Activated naive CD8-positive, alpha-beta T cell treated with anti-CD3 and anti-CD28 coated beads, Interleukin-2, amount 50 U/mL, for 24 hours (primary cell): ENCODE measurements at regions not wholly inside any gene's neighbourhood (a gene's known extent, or its start where the extent isn't known, plus 50 kb on each side); places are given as distances from the start of the nearest gene placed in this dataset.

Source experiments
- ATAC-seq: fragments of 150-1000 bp; cut with Tn5 transposase; one replicate; pipeline ENCODE4 v1.10.0; 2021
- DNase-seq: peaks from one replicate; pipeline ENCODE4 v3.0.0; 2021
- H3K27ac Mint-ChIP-seq: one replicate; pipeline ENCODE4 v1.8.0; 2021; ENCODE audit warnings: mild to moderate bottlenecking, mixed read lengths
- H3K27me3 Mint-ChIP-seq: one replicate; pipeline ENCODE4 v1.8.0; 2021; ENCODE audit warnings: mixed read lengths
- H3K36me3 Mint-ChIP-seq: one replicate; pipeline ENCODE4 v1.8.0; 2021; ENCODE audit warnings: low read depth, mixed read lengths
- H3K4me1 Mint-ChIP-seq: one replicate; pipeline ENCODE4 v1.8.0; 2021; ENCODE audit warnings: mixed read lengths
- H3K4me3 Mint-ChIP-seq: one replicate; pipeline ENCODE4 v1.8.0; 2021; ENCODE audit warnings: mild to moderate bottlenecking, moderate library complexity, mixed read lengths
- H3K9me3 Mint-ChIP-seq: one replicate; pipeline ENCODE4 v1.8.0; 2021; ENCODE audit warnings: mixed read lengths

GRCh38 chr11:95501761-95502266 lies 270.8 kb upstream of the SESN3 start:
- H3K36me3 Mint-ChIP-seq: no peaks in the 10 kb centered on the region
- DNase-seq: no peak
- H3K4me1 Mint-ChIP-seq: peaks cover 8% of the 10 kb centered on the region

GRCh38 chr11:95500466-95500865 lies 269.5 kb upstream of the SESN3 start:
- Mint-ChIP-seq H3K27me3 (no peaks in the 10 kb centered on the region), H3K4me3 (no peak overlapping the region), H3K4me1 (peaks cover under 1% of the 10 kb centered on the region), H3K27ac (no peak overlapping the region), H3K36me3 (no peaks in the 10 kb centered on the region), H3K9me3 (no peaks in the 10 kb centered on the region)
- DNase-seq (no peak), ATAC-seq (no peak)

More at GRCh38 chr11:95501761-95502266, 270.8 kb upstream of the SESN3 start:
- no peak for ATAC-seq
- Mint-ChIP-seq H3K9me3 (no peaks in the 10 kb centered on the region), H3K27ac (no peak overlapping the region), H3K4me3 (no peak overlapping the region), H3K27me3 (no peaks in the 10 kb centered on the region)

- ATAC-seq: no peak
These were observed 268.6 kb upstream of the SESN3 start for GRCh38 chr11:95499516-95500135.

GRCh38 chr11:95498722-95499425 lies 267.9 kb upstream of the SESN3 start:
- no peaks in the 10 kb centered on the region for H3K4me1 Mint-ChIP-seq
- H3K27me3 Mint-ChIP-seq: no peaks in the 10 kb centered on the region
- no peak overlapping the region for H3K27ac Mint-ChIP-seq
- no peaks in the 10 kb centered on the region for H3K9me3 Mint-ChIP-seq
- H3K4me3 Mint-ChIP-seq: no peak overlapping the region
- no peak for DNase-seq
- H3K36me3 Mint-ChIP-seq: no peaks in the 10 kb centered on the region
- no peak for ATAC-seq

More at GRCh38 chr11:95499516-95500135, 268.6 kb upstream of the SESN3 start:
- Mint-ChIP-seq H3K9me3 (no peaks in the 10 kb centered on the region), H3K27ac (no peak overlapping the region), H3K4me3 (no peak overlapping the region), H3K27me3 (no peaks in the 10 kb centered on the region), H3K36me3 (no peaks in the 10 kb centered on the region), H3K4me1 (no peaks in the 10 kb centered on the region)
- DNase-seq: no peak

- no peak overlapping the region for H3K27ac Mint-ChIP-seq
- H3K4me3 Mint-ChIP-seq: no peak overlapping the region
- H3K4me1 Mint-ChIP-seq: no peaks in the 10 kb centered on the region
- DNase-seq (no peak), ATAC-seq (no peak)
- peaks cover 4% of the 10 kb centered on the region for H3K9me3 Mint-ChIP-seq
- H3K27me3 Mint-ChIP-seq: no peaks in the 10 kb centered on the region
- H3K36me3 Mint-ChIP-seq: no peaks in the 10 kb centered on the region
These were observed 265.9 kb upstream of the SESN3 start for GRCh38 chr11:95496901-95497300.

- DNase-seq (no peak), ATAC-seq (no peak)
- peaks cover 13% of the 10 kb centered on the region for H3K9me3 Mint-ChIP-seq
- no peaks in the 10 kb centered on the region for H3K27me3 Mint-ChIP-seq
- H3K36me3 Mint-ChIP-seq: no peaks in the 10 kb centered on the region
- no peak overlapping the region for H3K4me3 Mint-ChIP-seq
- H3K4me1 Mint-ChIP-seq: no peaks in the 10 kb centered on the region
- no peak overlapping the region for H3K27ac Mint-ChIP-seq
These were observed 264.7 kb upstream of the SESN3 start for GRCh38 chr11:95495706-95496105.

- Mint-ChIP-seq H3K27me3 (no peaks in the 10 kb centered on the region), H3K9me3 (peaks cover 16% of the 10 kb centered on the region), H3K27ac (no peak overlapping the region), H3K4me3 (no peak overlapping the region), H3K4me1 (no peaks in the 10 kb centered on the region), H3K36me3 (no peaks in the 10 kb centered on the region)
- DNase-seq (no peak), ATAC-seq (no peak)
These were observed 263.9 kb upstream of the SESN3 start for GRCh38 chr11:95494856-95495255.

- Mint-ChIP-seq H3K27ac (no peak overlapping the region), H3K27me3 (no peaks in the 10 kb centered on the region), H3K4me3 (no peak overlapping the region), H3K36me3 (no peaks in the 10 kb centered on the region), H3K4me1 (no peaks in the 10 kb centered on the region), H3K9me3 (peaks cover 16% of the 10 kb centered on the region)
- ATAC-seq: no peak
- no peak for DNase-seq
These were observed 263.2 kb upstream of the SESN3 start for GRCh38 chr11:95494167-95494566.

GRCh38 chr11:95490625-95491024 lies 259.6 kb upstream of the SESN3 start:
- Mint-ChIP-seq H3K36me3 (no peaks in the 10 kb centered on the region), H3K9me3 (peaks cover 16% of the 10 kb centered on the region), H3K4me1 (peaks cover 6% of the 10 kb centered on the region), H3K4me3 (no peak overlapping the region), H3K27ac (no peak overlapping the region), H3K27me3 (peaks cover 2% of the 10 kb centered on the region)
- ATAC-seq (no peak), DNase-seq (no peak)

GRCh38 chr11:95487938-95488337 lies 256.9 kb upstream of the SESN3 start:
- Mint-ChIP-seq H3K27me3 (peaks cover 2% of the 10 kb centered on the region), H3K36me3 (no peaks in the 10 kb centered on the region), H3K4me1 (peaks cover 6% of the 10 kb centered on the region), H3K9me3 (peaks cover 16% of the 10 kb centered on the region), H3K4me3 (no peak overlapping the region), H3K27ac (no peak overlapping the region)
- no peak for ATAC-seq
- DNase-seq: no peak

GRCh38 chr11:95487391-95487790 lies 256.4 kb upstream of the SESN3 start:
- no peak for DNase-seq
- H3K27me3 Mint-ChIP-seq: peaks cover 2% of the 10 kb centered on the region
- peak; percentile 78 for ATAC-seq
- H3K36me3 Mint-ChIP-seq: no peaks in the 10 kb centered on the region
- no peak overlapping the region for H3K27ac Mint-ChIP-seq
- H3K9me3 Mint-ChIP-seq: peaks cover 12% of the 10 kb centered on the region
- H3K4me3 Mint-ChIP-seq: no peak overlapping the region
- H3K4me1 Mint-ChIP-seq: peaks cover 6% of the 10 kb centered on the region

GRCh38 chr11:95486979-95487378 lies 256.0 kb upstream of the SESN3 start:
- Mint-ChIP-seq H3K9me3 (peaks cover 12% of the 10 kb centered on the region), H3K27me3 (peaks cover 2% of the 10 kb centered on the region), H3K4me1 (peaks cover 6% of the 10 kb centered on the region), H3K36me3 (no peaks in the 10 kb centered on the region), H3K4me3 (no peak overlapping the region), H3K27ac (no peak overlapping the region)
- no peak for DNase-seq
- no peak for ATAC-seq

GRCh38 chr11:95486466-95486865 lies 255.5 kb upstream of the SESN3 start:
- DNase-seq: no peak
- Mint-ChIP-seq H3K4me3 (no peak overlapping the region), H3K36me3 (no peaks in the 10 kb centered on the region), H3K9me3 (peaks cover 8% of the 10 kb centered on the region), H3K27ac (no peak overlapping the region), H3K4me1 (peaks cover 6% of the 10 kb centered on the region), H3K27me3 (peaks cover 2% of the 10 kb centered on the region)
- ATAC-seq: no peak

GRCh38 chr11:95485115-95485900 lies 254.3 kb upstream of the SESN3 start:
- Mint-ChIP-seq H3K27me3 (peaks cover 2% of the 10 kb centered on the region), H3K4me1 (peaks cover 6% of the 10 kb centered on the region), H3K27ac (no peak overlapping the region), H3K4me3 (no peak overlapping the region), H3K36me3 (no peaks in the 10 kb centered on the region), H3K9me3 (no peaks in the 10 kb centered on the region)
- no peak for ATAC-seq
- DNase-seq: no peak

GRCh38 chr11:95483339-95483738 lies 252.3 kb upstream of the SESN3 start:
- Mint-ChIP-seq H3K4me1 (peaks cover 6% of the 10 kb centered on the region), H3K4me3 (no peak overlapping the region), H3K27me3 (peaks cover 2% of the 10 kb centered on the region), H3K36me3 (no peaks in the 10 kb centered on the region), H3K27ac (no peak overlapping the region), H3K9me3 (no peaks in the 10 kb centered on the region)
- no peak for ATAC-seq
- no peak for DNase-seq
